Activated CD4-positive, alpha-beta T cell treated with anti-CD3 and anti-CD28 coated beads, Interleukin-2, Interleukin-6, amounts not matched to agents 100 ng/mL and 50 ng/mL, durations not matched to agents 16 hours and 8 hours (primary cell): ENCODE measurements at regions not wholly inside any gene's neighbourhood (a gene's known extent, or its start where the extent isn't known, plus 50 kb on each side); places are given as distances from the start of the nearest gene placed in this dataset.

Source experiments
- DNase-seq: peaks from one replicate; pipeline ENCODE4 v3.0.0-alpha.2; 2020

DNA sequence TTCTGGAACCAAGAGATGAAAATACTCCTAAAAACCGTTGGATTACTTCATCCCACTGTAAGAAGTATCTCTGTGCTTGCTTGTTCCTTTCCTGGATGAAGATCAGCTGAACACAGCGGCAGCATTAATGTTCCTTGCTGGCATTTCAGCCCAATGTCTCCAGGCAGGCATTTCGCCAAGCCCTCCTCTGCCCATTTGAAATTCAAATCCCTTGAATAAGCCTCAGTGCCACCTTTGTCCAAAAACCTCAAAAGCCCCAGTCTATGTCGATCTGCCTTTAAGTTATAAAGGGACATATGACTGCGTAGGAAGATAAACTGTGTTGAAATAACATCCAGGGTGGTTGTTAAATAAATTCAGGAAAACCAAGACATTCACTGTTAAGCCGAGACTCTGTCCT, 156.8 kb upstream of the PDZRN3 start:
- no peak for DNase-seq

DNA sequence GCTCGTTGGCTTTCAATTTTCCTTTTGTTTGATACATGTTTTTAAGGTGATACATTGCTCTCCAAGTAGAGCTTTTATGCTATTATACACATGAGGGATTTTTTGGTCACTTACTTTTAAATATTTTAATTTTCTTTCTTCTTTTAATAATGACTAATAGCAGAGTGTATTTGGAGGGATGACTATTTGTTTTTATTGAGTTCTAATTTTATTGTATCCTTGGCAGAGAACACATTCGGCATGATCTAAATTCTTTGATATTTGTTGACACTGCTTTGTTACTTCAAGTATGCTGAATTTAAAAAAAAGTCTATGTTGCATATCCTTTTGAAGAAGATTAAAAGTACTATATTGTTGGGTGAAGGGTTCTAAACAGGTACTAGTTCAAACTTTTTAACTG, 149.9 kb upstream of the PDZRN3 start:
- no peak for DNase-seq

DNA sequence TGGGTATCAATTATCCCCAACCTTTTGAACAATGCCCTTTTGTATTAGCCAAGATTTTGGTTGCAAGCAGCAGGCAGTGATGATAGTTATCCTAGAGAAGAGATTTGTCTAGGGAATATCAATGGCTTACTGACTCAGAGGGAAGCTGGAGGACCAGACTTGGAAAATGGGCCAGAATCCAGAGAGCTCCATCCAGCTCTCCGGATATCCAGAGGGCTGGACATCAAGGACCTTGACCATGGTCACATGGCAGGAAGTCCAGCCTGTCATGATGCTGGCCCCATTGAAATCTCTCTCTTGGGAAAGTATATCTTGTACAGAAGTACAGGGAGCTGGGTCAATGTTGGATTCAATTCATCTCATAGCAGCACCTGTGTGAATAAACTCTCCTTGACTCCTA, 148.5 kb upstream of the PDZRN3 start:
- no peak for DNase-seq

DNA sequence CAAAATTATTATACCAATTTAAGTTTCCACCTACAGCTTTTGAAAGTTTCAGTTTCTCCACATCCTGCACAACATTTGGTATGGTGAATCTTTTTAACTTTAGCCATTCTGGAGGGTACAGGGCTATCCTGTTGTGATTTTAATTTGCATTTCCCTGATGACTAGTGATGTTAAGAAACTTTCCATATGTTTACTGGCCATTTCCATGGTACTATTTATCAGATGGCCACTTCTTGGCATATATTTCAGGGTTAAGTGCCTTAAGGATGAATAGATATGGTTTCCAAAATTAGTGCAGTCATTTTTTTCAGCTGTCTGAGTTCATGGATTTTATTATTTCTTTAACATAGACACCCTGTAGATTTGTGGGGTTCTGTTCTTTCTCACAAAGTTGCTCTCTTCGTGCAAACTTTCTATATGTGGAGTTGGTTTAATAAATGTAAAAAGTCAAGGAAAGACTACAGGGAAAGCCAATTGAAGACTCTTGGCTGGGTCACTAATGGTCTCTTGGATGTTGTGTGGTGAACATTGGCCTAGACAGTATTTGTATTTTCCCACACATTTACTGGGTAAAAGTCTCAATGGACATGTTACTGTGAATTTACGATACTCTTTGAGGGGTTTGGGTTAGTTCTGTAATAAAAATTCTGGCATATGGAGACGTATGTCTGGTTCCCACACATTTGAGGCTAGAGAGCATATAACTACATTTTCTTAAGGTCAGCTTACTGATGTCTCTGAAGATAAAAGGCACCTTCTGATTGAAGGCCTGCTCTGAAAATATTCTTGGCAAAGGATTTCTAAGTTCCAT, 147.5 kb upstream of the PDZRN3 start:
- DNase-seq: no peak

DNA sequence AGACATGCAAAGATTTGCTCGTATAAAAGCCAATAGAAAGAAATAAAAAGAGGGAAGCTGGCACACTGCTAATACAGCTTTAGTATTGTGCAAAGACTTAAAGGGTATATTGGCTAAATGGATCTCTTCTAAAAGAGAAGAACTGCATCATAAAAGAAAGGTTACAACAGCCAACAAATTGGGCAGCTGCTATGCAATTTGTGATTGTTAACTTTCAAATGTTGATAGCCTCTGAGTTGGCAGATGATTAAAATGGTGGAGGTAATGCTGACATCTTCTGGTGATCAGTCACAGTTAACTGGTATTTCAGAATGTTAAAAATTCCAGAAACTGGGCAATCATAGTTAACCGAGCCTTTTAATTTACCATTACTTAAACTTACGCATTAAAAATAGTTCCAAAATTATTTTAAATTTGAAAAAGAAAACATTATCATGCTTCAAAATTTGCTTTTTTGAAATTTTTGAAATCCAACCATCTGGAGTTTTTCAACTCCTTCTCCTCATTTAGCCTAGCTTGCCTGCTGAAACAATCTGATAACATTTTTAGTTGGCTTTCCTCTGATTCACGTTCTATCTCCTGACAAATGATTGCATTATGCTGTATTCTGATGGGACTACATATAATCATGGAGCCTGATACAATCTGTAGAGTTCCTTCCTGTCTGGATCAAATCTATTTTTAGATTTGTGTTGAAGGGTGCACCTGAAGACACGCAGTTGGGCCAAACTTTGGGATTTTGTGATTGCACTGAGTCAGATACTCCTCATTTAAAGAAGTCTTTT, 144.0 kb upstream of the PDZRN3 start:
- no peak for DNase-seq

DNA sequence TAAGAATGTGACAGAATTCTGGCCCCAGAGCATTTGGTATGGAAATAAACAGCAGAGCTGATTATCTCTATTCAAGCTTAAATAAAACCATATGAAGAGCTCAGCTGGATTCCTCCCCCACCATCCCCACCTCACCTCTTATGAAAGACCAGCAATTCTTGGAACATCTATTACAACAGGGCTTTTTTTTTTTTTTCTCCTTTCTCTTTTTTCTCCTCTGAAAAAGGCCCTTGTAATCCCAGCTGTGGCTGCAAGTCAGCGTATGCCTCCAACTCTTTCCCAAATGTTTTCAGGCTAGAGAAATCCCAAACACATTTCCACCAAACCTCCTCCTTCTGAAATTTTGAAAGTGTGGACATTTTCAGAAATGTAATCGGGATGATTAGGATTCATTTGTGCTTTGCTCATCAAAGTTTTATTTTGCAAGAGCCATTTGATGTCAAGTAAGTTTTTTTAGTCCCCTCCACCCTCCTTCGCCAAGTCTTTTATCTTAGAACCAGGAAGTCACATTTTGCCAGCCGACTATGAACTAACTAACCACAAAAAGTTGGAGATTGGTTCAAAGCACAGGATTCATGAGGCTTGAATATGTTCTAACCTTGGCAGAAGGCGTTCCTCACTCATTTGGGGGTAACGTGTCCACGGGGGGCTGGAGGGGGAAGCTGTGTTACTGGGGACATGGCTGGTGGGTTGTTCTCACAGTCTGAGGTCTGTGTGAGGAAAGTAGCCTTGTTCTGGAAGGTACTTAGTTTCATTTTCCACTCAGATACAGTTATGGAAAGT, 142.0 kb upstream of the PDZRN3 start:
- DNase-seq: no peak

DNA sequence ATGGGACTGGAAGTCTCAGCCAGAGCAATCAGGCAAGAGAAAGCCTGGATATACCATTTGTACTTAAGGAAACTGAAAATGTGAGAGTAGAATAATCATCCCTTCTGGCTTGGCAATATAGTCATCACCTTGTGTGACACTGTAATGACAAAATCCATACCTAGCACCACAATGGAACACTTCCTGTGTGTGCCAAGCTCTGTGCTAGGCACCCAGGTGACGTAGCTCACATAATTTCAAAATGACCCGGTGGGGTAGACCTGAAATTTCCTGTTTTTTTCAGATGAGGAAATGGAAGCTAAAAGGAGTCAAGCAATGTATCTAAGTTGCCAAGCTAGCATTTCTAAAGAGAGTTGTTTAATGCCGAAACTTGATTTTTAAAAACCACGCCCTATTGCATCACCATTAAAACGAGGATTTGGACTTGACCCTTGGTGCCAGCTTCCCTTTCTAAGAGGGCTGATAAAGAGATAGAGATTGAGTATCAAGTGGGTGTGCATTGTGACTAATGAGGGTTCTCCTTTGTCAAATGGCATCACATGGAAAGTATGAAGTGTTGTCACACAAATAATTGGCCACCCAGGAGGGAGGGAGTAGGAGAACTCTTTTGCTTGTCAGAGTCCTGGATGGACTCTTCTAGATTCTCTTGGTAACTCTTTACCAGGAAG, 141.3 kb upstream of the PDZRN3 start:
- no peak for DNase-seq

DNA sequence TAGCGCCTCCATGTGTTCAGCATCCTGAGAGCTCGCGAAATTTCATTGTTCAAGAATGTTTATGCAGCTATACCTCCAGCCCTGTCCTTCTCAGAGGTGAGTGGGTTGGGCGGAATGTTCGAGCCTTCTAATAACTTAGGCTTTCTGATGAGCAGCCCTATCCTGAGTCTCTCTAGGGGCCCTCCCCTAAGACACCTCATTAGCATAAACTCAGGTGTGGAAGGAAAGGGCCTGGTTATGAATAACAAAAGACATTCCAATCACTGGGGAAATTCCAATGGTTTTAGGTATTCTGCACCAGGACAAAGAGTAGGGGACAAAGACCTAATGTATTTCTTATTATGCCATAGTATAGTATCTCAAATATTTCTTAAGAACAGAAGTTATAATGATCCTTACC, 138.1 kb upstream of the PDZRN3 start:
- no peak for DNase-seq

DNA sequence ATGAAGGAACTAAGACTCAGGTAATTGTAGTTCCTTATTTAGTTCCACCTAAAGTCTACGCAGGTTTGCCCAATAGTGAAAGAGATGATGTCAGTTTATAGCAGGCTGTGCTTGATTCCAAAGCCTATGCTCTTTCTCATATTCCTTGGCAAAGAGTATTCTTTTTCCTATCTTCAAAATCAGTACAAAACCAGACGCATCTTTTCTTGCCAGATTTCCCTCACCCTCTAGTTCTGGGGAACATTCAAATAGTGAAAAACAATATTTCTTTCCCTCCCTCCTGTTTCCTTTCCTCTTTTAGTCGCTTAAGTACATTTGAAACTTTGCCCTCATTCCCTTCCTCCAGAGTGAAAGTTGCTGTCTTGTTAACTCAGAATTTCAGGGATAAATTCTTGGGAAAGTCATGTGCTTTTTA, 134.6 kb upstream of the PDZRN3 start:
- DNase-seq: no peak

DNA sequence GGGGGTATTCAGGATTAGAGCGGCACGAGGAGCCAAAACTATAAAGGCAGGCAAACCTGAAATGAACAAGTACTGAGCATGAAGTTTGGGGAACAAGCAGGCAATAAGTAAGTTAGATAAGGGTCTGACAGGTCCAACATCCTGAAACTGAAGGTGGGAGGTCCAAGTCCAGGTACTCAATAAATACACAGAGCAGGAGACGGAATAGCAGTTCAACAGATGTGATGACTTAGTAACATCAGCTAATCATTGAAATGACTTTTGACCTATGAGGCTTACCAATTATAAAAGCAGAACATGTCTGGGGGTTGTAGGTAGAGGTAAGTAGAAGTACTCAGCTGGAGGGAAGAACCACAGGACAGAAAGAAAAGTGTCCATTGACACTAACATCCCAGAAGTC, 132.8 kb upstream of the PDZRN3 start:
- no peak for DNase-seq

DNA sequence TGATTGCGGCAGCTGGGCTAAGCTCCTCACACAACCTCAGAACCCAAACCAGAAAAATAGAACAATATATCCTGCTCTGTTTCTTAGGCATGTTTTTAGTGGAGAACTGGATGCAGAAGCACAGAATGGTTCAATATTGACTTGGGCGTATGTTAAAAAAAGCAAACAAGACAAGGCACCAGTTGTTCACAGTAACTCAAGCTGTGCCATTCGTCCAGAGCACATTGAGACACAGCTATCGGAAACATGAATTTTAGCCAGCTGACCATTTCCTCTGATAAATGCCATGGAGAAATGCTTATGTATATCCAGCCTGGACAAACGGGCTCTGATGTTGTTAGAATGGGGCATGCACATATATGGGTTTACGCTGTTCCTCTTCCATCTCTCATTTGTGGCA, 129.2 kb upstream of the PDZRN3 start:
- DNase-seq: no peak

DNA sequence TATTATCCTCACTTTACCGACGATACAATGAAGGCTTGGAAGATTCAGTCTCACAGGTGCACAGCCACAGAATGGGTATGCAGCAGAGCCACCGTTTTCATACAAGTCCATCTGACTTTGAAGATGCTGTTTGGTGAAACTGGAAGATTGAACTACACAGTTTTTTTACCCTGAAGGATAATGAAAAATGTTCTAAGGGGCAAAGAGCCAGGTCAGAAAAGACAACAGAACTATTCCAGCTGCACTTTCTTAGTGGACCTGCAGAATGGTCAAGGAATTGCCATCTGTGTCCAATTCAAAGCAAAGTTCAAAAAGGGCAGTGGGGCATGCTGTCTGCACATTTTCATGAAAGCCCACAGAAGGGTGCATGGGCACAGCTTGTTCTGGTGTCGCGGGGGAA, 127.6 kb upstream of the PDZRN3 start:
- DNase-seq: no peak

DNA sequence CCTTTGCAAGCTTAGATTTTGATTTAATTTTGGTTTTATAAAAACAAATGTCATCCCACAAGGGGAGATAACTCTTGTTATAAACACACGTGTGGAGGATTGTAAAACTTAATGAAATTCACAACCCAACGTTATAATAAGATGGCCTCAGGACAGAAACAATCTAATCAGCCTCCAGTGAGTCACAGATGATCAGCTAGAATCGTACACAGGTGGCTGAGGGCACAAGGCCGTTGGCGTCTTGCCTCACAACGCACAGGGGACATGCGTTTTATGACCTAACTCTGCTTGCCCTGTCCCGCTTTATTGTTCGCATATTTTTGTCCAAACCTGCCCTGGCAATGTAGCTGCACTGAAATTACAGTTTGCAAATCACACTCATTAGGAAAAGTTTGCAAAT, 121.9 kb upstream of the PDZRN3 start:
- DNase-seq: no peak

DNA sequence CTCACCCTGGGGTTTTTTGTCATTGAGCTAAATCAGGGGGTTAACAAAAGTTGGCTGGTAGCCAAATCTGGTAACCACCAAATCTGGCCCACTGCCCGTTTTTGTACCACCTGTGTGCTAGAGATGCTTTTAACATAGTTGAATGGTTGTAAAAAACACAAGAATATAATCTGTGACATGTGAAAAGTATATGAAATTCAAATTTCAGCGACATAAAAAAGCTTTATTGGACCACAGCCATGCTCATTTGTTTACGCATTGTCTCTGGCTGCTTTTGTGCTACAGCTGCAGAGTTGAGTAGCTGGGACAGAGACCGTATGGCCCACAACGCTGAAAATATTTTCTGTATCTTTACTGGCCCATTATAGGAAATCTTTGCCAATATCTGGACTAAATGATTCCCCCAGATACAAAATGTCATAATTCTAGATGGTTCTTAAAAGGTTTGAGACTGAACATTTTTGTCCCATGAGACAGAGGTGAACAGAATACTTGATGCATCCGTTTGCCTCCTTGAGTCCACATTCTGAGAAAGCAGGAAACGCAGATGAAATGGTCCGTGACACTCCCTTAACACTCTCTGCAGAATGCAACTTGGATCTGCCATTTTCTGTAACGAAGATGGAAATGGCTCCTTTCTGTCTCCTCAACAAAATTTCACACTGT, 120.9 kb upstream of the PDZRN3 start:
- DNase-seq: no peak

DNA sequence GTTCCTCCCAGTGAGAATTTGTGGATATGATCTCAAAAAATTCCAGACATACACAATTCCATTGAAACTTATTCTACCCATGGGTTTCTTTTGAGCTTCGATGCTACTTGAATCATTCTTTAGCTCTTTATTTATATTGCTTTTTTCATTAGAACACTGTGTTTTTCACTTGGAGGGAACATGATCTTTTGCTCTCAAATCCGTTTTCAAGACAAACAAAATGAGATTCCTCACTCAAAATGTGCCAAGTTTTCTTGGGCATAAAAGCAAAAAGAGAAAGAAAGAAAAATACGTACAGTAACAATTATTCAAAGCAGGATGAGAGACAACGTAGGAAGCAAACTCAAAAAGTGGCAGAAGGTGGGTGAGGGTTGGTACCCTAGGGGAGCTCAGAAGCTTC, 118.8 kb upstream of the PDZRN3 start:
- DNase-seq: no peak

DNA sequence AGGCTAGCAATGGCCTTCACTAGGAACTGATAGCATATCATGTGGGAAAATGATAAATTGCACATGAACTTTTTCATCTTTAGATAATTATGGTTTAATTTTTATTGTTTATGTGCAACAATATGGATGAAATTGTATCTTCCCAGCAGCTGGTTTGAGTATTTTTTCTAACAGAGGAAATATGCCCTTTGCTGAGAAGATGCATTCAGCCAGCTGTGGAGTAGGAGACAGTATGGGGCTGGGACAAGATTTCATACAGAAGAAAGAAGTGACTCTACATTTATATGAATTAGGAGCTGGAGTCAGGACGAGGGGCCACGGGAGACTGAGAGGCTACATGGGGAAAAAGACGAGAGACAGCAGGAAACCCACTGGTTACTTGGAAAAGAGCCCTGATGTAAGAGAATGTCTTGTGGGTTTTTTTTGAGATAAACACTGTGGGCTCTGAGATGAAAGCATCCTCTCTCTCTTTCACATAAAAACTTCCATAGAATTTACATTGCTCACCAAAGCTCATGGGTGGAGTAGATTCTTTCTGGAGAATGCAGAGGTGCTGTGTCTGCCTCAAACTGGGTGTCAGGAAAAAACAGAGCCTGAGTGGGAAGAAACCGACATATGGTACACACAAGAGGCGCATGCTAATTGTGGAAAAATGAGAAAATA, 115.2 kb upstream of the PDZRN3 start:
- no peak for DNase-seq

DNA sequence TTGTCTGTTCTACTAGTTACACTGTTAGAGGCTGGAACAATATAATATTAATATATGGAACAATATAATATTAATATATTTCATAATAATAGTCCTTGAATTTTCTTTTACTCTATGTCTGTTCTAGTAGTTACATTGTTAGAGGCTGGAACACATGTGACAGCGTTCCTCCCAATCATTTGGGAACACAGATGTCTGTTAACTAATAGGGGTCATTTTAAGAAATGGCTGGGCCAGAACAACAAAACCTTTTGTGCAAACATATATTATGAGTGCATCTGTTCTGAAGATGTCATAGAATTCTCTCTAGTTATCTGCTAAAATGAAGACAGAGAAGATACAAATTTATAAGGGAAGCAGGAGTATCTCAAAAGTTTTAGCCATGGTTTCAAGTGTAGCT, 114.0 kb upstream of the PDZRN3 start:
- DNase-seq: no peak

DNA sequence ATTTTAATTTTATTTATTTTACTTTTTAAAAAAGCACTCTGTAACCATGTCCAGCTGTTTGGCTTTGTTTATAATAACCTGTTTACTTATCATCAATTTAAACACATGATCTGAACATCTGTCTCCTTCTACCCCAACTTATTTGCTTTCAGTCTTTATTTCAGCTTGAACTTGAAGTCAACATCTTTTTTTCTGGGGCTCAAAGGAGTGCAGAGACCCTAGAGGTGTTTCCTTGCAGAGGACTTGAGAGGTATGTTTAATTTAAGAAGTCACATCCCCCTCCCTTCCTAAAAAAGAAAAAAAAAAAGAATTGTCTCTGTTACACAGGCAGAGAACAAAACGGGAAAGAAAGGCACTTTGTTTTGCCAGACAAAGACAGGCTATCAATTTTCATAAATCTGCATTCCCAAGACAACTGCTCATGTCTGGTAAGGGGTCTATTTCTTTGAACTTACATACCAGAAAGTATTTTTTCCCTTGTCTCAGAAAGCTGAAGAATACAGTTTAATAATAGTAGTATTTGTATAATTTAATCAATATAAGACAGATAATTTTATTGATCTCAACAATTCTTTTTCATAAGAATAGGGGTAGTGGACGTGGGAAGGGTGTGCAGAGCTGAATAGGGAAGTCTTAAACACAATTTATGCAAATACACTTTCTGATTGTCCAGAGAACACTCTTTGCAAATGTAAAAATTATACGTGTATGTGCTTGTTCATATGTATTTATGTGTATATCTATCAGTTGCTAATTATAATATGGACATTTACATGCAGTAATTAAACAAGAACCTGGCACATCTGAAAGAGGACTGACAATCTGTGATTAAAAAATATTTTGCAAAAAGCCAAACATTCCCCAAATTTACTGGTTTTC, 109.7 kb upstream of the PDZRN3 start:
- DNase-seq: no peak

DNA sequence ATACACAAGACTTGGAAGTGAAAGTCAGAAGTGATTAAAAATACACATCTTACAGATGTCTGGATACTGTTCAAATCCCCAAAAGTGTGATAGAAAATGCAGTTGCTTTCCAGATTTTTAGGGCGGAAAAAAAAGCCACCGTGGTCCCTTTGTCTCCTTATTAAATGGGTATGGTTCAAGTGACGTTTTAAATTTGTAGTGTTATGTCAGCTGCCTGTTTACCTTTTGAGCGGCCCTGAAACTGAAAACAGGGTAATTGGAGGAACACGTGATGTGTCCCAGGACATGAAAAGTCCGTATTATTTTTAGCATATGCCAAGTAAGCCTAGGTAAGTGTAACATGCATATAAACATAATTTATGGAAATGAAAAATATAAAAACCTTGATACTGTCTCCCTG, 109.0 kb upstream of the PDZRN3 start:
- DNase-seq: no peak

DNA sequence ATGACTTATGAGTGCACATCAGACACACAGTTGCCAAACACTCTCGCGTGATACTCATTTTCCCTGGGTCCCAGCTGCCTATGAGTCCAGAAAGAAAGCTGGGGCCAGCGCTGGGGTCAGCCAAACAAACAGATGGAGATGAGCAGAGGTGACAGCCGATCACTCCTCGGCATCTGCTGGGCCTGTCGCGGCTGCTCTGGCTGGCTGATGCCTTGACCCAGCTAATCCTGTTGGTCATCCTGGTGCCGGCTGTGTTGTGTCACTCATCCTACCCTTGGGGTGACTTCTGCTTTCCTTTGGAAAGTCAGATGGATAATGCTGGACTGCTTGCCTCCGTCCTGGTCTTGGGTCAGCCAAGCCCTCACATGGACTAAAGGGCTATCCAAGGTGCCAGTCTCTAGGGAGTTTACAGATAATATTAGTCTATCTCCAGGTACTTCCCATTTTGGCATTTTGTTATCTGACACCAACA, 105.3 kb upstream of the PDZRN3 start:
- no peak for DNase-seq

DNA sequence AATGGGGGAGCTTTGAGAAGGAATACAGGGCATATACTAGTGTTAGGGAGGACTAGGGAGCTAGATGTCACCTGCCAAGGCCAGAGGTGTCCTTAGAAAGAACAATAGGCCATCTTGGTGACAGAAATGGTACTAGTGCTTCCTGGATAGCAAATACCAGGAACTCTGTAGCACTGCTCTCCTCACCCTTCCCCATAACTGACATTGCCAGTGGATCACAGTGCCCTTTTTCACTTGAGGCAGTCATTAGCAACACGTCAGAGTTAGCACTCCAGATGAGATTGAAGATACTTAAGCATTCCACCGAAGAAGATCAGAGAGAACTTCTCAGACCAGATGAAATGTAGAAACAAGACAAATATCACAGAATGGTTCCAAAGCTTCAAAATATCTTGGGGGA, 103.1 kb upstream of the PDZRN3 start:
- DNase-seq: no peak
